Superior temporal gyrus (tissue), 1 donor: ENCODE measurements at regions not wholly inside any gene's neighbourhood (a gene's known extent, or its start where the extent isn't known, plus 50 kb on each side); places are given as distances from the start of the nearest gene placed in this dataset.
"Not testable (repeated sequence)": the region's sequence is repeated elsewhere in the genome, so short reads cannot be mapped to it uniquely, and the experiment has no call there.

ENCODE experiments used
- DNase-seq: peaks from one replicate; pipeline ENCODE4 v3.0.0-alpha.2; 2016; ENCODE audit errors: extremely low spot score

DNA sequence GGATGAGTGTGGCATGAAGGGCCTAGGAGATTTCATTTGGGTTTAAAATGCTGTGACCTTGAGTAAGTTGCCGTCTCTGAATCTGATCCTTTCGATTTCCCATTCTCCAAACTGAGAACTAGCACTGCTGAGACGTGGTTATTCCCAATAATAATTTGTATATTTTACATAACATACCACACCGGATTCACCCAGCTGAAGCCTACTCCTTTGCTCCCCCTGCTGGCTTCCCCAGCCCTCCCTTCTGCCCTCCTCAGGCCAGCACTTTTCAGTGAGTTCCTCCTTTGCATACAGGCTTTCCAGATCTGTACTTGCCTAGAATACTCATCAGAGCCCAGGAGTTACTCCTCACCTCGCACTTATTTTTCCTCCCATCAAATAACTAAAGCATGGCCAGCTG is 255.1 kb downstream of the OR4F29 start:
- DNase-seq = not testable (repeated sequence)

DNA sequence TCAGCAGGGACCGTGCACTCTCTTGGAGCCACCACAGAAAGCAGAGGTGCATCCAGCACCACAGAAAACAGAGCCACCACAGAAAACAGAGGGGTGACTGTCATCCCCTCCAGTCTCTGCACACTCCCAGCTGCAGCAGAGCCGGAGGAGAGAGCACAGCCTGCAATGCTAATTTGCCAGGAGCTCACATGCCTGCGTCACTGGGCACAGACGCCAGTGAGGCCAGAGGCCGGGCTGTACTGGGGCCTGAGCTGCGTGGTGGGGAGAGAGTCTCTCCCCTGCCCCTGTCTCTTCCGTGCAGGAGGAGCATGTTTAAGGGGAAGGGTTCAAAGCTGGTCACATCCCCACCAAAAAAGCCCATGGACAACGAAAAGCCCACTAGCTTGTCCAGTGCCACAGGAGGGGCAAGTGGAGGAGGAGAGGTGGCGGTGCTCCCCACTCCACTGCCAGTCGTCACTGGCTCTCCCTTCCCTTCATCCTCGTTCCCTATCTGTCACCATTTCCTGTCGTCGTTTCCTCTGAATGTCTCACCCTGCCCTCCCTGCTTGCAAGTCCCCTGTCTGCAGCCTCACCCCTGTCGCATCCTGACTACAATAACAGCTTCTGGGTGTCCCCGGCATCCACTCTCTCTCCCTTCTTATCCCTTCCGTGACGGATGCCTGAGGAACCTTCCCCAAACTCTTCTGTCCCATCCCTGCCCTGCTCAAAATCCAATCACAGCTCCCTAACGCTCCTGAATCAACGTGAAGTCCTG is 260.0 kb downstream of the OR4F29 start:
- peak; percentile 95 for DNase-seq

DNA sequence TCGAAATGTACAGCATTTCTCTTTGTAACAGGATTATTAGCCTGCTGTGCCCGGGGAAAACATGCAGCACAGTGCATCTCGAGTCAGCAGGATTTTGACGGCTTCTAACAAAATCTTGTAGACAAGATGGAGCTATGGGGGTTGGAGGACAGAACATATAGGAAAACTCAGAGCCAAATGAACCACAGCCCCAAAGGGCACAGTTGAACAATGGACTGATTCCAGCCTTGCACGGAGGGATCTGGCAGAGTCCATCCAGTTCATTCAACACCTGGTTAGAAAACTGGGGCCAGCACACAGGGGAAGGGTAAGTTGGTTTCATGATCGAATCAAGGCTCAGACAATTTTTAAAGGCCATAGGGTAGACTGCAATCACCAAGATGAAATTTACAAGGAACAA is 260.8 kb downstream of the OR4F29 start:
- DNase-seq = peak; percentile 3

DNA sequence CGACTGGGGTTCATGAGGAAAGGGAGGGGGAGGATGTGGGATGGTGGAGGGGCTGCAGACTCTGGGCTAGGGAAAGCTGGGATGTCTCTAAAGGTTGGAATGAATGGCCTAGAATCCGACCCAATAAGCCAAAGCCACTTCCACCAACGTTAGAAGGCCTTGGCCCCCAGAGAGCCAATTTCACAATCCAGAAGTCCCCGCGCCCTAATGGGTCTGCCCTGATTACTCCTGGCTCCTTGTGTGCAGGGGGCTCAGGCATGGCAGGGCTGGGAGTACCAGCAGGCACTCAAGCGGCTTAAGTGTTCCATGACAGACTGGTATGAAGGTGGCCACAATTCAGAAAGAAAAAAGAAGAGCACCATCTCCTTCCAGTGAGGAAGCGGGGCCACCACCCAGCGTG is 261.6 kb downstream of the OR4F29 start:
- not testable (repeated sequence) for DNase-seq

DNA sequence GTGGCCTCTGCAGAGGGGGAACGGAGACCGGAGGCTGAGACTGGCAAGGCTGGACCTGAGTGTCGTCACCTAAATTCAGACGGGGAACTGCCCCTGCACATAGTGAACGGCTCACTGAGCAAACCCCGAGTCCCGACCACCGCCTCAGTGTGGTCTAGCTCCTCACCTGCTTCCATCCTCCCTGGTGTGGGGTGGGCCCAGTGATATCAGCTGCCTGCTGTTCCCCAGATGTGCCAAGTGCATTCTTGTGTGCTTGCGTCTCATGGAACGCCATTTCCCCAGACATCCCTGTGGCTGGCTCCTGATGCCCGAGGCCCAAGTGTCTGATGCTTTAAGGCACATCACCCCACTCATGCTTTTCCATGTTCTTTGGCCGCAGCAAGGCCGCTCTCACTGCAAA is 262.2 kb downstream of the OR4F29 start:
- not testable (repeated sequence) for DNase-seq

DNA sequence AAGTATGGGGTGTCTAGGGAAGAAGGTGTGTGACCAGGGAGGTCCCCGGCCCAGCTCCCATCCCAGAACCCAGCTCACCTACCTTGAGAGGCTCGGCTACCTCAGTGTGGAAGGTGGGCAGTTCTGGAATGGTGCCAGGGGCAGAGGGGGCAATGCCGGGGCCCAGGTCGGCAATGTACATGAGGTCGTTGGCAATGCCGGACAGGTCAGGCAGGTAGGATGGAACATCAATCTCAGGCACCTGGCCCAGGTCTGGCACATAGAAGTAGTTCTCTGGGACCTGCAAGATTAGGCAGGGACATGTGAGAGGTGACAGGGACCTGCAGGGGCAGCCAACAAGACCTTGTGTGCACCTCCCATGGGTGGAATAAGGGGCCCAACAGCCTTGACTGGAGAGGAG is 264.2 kb downstream of the OR4F29 start:
- DNase-seq = not testable (repeated sequence)

DNA sequence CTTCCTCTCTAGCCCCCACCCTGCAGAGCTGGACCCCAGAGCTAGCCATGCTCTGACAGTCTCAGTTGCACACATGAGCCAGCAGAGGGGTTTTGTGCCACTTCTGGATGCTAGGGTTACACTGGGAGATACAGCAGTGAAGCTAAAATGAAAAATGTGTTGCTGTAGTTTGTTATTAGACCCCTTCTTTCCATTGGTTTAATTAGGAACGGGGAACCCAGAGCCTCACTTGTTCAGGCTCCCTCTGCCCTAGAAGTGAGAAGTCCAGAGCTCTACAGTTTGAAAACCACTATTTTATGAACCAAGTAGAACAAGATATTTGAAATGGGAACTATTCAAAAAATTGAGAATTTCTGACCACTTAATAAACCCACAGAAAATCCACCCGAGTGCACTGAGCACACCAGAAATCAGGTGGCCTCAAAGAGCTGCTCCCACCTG is 264.8 kb downstream of the OR4F29 start:
- peak; percentile 2 for DNase-seq

DNA sequence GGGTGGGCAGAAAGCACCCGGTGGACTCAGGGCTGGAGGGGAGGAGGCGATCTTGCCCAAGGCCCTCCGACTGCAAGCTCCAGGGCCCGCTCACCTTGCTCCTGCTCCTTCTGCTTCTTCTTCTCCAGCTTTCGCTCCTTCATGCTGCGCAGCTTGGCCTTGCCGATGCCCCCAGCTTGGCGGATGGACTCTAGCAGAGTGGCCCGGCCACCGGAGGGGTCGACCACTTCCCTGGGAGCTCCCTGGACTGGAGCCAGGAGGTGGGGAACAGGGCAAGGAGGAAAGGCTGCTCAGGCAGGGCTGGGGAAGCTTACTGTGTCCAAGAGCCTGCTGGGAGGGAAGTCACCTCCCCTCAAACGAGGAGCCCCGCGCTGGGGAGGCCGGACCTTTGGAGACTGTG is 265.3 kb downstream of the OR4F29 start:
- DNase-seq = not testable (repeated sequence)

DNA sequence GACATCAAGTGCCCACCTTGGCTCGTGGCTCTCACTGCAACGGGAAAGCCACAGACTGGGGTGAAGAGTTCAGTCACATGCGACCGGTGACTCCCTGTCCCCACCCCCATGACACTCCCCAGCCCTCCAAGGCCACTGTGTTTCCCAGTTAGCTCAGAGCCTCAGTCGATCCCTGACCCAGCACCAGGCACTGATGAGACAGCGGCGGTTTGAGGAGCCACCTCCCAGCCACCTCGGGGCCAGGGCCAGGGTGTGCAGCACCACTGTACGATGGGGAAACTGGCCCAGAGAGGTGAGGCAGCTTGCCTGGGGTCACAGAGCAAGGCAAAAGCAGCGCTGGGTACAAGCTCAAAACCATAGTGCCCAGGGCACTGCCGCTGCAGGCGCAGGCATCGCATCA is 266.0 kb downstream of the OR4F29 start:
- DNase-seq = not testable (repeated sequence)

DNA sequence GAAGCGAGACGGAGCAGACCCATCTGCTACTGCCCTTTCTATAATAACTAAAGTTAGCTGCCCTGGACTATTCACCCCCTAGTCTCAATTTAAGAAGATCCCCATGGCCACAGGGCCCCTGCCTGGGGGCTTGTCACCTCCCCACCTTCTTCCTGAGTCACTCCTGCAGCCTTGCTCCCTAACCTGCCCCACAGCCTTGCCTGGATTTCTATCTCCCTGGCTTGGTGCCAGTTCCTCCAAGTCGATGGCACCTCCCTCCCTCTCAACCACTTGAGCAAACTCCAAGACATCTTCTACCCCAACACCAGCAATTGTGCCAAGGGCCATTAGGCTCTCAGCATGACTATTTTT is 267.2 kb downstream of the OR4F29 start:
- DNase-seq = not testable (repeated sequence)

DNA sequence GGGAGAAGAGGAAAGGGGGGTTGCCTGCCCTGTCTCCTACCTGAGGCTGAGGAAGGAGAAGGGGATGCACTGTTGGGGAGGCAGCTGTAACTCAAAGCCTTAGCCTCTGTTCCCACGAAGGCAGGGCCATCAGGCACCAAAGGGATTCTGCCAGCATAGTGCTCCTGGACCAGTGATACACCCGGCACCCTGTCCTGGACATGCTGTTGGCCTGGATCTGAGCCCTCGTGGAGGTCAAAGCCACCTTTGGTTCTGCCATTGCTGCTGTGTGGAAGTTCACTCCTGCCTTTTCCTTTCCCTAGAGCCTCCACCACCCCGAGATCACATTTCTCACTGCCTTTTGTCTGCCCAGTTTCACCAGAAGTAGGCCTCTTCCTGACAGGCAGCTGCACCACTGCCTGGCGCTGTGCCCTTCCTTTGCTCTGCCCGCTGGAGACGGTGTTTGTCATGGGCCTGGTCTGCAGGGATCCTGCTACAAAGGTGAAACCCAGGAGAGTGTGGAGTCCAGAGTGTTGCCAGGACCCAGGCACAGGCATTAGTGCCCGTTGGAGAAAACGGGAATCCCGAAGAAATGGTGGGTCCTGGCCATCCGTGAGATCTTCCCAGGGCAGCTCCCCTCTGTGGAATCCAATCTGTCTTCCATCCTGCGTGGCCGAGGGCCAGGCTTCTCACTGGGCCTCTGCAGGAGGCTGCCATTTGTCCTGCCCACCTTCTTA is 267.7 kb downstream of the OR4F29 start:
- DNase-seq = not testable (repeated sequence)

DNA sequence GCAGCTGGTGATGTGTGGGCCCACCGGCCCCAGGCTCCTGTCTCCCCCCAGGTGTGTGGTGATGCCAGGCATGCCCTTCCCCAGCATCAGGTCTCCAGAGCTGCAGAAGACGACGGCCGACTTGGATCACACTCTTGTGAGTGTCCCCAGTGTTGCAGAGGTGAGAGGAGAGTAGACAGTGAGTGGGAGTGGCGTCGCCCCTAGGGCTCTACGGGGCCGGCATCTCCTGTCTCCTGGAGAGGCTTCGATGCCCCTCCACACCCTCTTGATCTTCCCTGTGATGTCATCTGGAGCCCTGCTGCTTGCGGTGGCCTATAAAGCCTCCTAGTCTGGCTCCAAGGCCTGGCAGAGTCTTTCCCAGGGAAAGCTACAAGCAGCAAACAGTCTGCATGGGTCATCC is 268.4 kb downstream of the OR4F29 start:
- DNase-seq = not testable (repeated sequence)

DNA sequence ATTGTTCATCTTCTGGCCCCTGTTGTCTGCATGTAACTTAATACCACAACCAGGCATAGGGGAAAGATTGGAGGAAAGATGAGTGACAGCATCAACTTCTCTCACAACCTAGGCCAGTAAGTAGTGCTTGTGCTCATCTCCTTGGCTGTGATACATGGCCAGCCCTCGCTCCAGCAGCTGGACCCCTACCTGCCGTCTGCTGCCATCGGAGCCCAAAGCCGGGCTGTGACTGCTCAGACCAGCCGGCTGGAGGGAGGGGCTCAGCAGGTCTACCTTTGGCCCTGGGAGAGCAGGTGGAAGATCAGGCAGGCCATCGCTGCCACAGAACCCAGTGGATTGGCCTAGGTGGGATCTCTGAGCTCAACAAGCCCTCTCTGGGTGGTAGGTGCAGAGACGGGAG is 268.8 kb downstream of the OR4F29 start:
- DNase-seq = not testable (repeated sequence)

DNA sequence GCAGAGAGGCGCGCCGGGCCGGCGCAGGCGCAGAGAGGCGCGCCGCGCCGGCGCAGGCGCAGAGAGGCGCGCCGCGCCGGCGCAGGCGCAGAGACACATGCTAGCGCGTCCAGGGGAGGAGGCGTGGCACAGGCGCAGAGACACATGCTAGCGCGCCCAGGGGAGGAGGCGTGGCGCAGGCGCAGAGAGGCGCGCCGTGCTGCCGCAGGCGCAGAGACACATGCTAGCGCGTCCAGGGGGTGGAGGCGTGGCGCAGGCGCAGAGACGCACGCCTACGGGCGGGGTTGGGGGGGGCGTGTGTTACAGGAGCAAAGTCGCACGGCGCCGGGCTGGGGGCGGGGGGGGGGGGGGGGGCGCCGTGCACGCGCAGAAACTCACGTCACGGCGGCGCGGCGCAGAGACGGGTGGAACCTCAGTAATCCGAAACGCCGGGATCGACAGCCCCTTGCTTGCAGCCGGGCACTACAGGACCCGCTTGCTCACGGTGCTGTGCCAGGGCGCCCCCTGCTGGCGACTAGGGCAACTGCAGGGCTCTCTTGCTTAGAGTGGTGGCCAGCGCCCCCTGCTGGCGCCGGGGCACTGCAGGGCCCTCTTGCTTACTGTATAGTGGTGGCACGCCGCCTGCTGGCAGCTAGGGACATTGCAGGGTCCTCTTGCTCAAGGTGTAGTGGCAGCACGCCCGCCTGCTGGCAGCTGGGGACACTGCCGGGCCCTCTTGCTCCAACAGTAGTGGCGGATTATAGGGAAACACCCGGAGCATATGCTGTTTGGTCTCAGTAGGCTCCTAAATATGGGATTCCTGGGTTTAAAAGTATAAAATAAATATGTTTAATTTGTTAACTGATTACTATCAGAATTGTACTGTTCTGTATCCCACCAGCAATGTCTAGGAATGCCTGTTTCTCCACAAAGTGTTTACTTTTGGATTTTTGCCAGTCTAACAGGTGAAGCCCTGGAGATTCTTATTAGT is 269.9 kb downstream of the OR4F29 start:
- peak; percentile 27 for DNase-seq

DNA sequence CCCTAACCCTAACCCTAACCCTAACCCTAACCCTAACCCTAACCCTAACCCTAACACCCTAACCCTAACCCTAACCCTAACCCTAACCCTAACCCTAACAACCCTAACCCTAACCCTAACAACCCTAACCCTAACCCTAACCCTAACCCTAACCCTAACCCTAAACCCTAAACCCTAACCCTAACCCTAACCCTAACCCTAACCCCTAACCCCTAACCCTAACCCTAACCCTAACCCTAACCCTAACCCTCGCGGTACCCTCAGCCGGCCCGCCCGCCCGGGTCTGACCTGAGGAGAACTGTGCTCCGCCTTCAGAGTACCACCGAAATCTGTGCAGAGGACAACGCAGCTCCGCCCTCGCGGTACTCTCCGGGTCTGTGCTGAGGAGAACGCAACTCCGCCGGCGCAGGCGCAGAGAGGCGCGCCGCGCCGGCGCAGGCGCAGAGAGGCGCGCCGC is 270.7 kb downstream of the OR4F29 start:
- not testable (repeated sequence) for DNase-seq

DNA sequence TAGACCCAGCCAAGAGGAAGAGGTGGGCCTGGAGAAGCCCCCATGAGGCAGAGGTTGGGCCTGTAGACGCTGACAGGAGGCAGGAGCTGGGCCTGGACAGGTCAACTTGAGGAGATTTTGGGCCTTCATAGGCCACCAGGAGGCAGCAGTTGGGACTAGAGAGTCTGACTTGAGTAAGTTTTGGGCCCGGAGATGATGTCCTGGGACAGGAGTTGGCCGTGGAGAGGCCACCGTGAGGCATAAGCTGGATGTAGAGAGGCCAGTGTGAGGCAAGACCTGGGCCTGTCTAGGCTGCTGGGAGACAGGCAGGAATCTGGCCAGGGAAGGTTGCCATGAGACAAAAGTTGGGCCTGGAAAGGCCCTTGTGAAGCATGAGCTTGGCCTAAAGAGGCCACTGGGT is 312.6 kb downstream of the OR4F29 start:
- DNase-seq = not testable (repeated sequence)

DNA sequence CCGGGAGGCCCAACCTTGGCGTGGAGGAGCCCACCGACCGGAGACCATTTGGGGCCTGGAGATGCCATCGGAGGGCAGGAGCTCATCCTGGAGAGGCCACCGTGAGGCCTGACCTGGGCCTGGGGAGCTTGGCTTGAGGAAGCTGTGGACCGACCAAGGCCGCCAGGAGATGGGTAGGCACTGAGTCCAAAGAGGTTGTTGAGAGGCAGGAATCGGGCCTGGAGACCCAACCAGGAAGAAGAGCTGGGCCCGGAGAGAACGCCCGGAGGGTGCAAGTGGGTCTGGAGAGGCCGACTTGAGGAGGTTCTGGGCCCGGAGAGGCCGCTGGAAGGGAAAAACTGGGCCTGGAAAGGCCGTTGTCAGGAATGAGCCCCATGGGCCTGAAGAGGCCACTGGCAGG is 313.8 kb downstream of the OR4F29 start:
- DNase-seq = not testable (repeated sequence)

DNA sequence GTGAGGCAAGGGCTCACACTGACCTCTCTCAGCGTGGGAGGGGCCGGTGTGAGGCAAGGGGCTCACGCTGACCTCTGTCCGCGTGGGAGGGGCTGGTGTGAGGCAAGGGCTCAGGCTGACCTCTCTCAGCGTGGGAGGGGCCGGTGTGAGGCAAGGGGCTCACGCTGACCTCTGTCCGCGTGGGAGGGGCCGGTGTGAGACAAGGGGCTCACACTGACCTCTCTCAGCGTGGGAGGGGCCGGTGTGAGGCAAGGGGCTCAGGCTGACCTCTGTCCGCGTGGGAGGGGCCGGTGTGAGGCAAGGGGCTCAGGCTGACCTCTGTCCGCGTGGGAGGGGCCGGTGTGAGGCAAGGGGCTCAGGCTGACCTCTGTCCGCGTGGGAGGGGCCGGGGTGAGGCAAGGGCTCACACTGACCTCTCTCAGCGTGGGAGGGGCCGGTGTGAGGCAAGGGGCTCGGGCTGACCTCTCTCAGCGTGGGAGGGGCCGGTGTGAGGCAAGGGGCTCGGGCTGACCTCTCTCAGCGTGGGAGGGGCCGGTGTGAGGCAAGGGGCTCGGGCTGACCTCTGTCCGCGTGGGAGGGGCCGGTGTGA is 315.0 kb downstream of the OR4F29 start:
- DNase-seq = not testable (repeated sequence)

DNA sequence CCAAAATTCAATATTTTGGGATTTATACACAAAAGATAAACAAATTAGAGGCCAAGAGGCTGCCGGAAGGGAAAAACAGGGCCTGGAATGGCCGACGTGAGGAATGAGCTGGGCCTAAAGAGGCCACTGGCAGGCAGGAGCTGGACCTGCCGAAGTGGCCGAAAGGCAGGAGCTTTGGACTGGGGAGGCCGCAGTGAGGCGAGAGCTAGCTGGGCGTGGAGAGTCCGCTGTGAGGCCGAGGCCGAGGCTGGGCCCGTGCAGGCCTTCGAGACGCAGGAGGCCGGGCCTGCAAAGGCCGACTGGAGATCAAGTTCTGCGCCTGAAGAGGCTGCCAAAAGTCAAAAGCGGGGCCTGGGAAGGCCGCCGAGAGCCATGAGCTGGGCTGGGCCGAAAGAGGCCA is 316.5 kb downstream of the OR4F29 start:
- not testable (repeated sequence) for DNase-seq

DNA sequence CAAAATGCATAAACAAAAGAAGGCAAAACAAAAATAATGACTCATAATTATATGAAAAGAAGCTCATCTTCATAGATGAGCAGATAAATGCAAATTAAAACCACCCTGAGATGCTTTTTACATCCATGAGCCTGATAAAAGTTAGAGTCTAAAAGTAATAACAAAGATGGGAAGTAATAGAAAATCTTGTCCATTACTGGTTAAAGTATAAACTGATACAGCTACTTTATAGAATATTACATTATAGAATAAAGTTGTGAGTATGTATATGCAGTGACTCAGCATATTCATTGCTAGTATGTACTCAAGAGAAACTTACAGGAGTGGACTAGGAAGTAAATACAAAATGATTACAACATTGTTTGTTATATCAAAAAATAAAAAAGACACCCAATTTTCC is 333.0 kb downstream of the OR4F29 start:
- not testable (repeated sequence) for DNase-seq

DNA sequence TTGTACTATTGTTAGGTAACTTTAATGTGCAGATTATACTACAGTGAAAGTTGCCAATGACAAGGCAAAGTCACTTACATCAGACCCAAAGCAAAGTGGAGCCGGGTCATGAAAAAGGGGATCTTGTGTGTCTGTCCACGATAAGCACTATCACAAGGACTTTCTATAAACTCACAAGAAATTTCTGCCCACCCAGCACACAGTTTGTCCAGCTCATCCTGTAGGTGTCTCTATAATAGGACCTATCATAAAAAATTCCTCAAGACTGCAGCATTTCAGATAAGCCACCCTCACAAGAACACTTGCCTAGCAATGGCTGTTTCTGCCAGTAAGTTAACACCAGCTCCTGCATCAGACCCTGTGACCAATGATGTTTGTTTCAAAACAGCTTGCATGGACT is 335.9 kb downstream of the OR4F29 start:
- not testable (repeated sequence) for DNase-seq
